BE2C (cell line): ENCODE measurements at regions not wholly inside any gene's neighbourhood (a gene's known extent, or its start where the extent isn't known, plus 50 kb on each side); places are given as distances from the start of the nearest gene placed in this dataset.

Source experiments
- DNase-seq: peaks from one replicate; pipeline ENCODE4 v3.0.0-alpha.2; 2020
- H3K27me3 ChIP-seq: fragments of 250-450 bp; sonication (Bioruptor Pico); 2 replicates; pipeline ENCODE4 v1.5.1; 2020; ENCODE audit warnings: mild to moderate bottlenecking
- H3K36me3 ChIP-seq: fragments of 250-450 bp; sonication (Bioruptor Pico); 2 replicates; pipeline ENCODE4 v1.5.1; 2020; ENCODE audit warnings: mild to moderate bottlenecking
- H3K4me1 ChIP-seq: fragments of 250-450 bp; sonication (Bioruptor Pico); 2 replicates; pipeline ENCODE4 v1.5.1; 2020
- H3K4me3 ChIP-seq: 2 replicates; pipeline ENCODE4 v1.5.1; 2011; ENCODE audit warnings: low read depth, low read length
- H3K9me3 ChIP-seq: fragments of 250-450 bp; sonication (Bioruptor Pico); 2 replicates; pipeline ENCODE4 v1.5.1; 2020
- TF ChIP-seq, protein P1 (sequence below): IDR thresholded peaks from 2 replicates; pipeline ENCODE4 v1.5.1; 2012; ENCODE audit warnings: mild to moderate bottlenecking, low read depth, low read length

DNA sequence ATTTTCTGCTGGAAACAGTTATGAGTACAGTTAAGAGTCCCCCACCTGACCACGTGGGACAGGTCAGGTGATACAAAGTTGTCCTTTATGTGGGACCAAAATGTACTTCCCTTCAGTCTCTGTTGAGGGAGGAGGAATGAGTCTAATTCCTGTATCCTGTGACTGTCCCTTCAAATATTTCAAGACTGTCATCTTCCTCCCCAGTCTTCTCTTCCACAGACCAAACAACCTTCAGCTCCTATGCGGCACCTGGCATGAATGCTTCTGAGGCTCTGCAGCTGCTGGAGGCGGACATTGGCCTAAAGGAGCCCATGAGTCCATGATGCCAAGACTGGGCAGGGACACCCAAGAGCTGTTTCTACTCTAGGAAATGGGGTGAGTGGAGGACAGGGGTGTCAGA, 72.1 kb upstream of the SIM2 start:
- Histone ChIP-seq H3K4me1 (no peaks in the 10 kb centered on the region), H3K36me3 (no peaks in the 10 kb centered on the region), H3K9me3 (no peaks in the 10 kb centered on the region), H3K4me3 (no peak overlapping the region), H3K27me3 (peaks cover 20% of the 10 kb centered on the region)
- no peak for DNase-seq
- TF ChIP-seq, protein P1, sequence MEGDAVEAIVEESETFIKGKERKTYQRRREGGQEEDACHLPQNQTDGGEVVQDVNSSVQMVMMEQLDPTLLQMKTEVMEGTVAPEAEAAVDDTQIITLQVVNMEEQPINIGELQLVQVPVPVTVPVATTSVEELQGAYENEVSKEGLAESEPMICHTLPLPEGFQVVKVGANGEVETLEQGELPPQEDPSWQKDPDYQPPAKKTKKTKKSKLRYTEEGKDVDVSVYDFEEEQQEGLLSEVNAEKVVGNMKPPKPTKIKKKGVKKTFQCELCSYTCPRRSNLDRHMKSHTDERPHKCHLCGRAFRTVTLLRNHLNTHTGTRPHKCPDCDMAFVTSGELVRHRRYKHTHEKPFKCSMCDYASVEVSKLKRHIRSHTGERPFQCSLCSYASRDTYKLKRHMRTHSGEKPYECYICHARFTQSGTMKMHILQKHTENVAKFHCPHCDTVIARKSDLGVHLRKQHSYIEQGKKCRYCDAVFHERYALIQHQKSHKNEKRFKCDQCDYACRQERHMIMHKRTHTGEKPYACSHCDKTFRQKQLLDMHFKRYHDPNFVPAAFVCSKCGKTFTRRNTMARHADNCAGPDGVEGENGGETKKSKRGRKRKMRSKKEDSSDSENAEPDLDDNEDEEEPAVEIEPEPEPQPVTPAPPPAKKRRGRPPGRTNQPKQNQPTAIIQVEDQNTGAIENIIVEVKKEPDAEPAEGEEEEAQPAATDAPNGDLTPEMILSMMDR, result no peak

GRCh38 chr21:36627242-36627641, 71.7 kb upstream of the SIM2 start:
- H3K9me3 ChIP-seq, result no peaks in the 10 kb centered on the region
- peaks cover 20% of the 10 kb centered on the region for H3K27me3 ChIP-seq
- H3K36me3 ChIP-seq, result no peaks in the 10 kb centered on the region
- TF ChIP-seq, protein P1, result no peak
- no peak overlapping the region for H3K4me3 ChIP-seq
- H3K4me1 ChIP-seq, result no peaks in the 10 kb centered on the region
- no peak for DNase-seq

DNA sequence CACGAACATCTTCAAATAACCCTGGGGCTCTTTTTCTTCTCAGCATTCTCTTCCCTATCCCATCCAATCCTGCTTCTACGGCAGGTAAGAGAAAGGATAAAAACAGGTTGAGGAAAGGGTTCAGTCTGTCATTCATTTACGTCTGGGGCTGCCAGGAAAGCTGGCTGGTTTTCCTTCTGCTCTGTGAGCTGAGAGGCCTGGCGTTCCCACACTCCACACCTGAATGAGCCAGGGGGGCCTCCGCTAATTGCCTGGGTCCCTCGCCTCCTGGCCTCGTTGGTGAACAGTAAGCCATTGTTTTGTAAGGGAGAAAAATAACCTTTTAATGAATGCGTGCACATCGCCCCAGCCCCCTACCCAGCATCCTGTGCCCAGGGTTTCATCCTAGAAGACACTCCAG, 70.8 kb upstream of the SIM2 start:
- H3K27me3 ChIP-seq, result peaks cover 20% of the 10 kb centered on the region
- TF ChIP-seq, protein P1, result no peak
- DNase-seq, result no peak

DNA sequence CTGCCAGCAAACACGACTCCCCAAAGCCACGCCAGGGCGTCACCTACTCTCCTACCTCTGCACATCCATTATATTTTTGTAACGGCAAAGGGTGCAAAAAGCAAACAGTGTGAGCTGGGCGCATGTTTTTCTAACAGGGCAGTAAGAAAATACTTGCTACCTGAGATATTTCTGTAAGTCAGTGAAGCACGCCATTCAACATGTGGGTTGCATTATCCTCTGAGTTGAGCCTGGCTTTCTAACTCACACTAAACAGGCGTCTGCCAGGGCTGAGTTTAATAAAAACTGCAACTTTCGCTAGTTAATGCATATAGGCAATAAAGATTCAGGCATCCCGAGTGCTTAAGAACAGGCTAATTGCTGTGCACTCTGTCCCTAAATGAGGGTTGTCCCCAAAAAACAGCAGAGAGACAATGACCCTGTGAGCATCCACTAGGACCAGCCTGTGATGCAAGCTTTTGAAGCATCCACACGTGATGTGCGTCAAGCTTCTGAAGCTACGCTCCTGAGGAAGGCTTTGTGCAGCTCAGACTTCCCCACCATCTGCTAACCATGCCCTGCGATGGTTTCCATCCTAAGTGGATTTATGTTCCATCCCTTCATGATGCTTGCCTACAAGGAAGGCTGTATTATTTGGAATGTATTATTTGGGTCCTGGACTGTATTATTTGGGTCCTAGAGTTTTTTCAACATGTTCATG, 70.0 kb upstream of the SIM2 start:
- DNase-seq, result no peak
- no peaks in the 10 kb centered on the region for H3K9me3 ChIP-seq
- H3K4me1 ChIP-seq, result no peaks in the 10 kb centered on the region
- H3K27me3 ChIP-seq, result peaks cover 20% of the 10 kb centered on the region
- H3K4me3 ChIP-seq, result no peak overlapping the region
- no peaks in the 10 kb centered on the region for H3K36me3 ChIP-seq
- TF ChIP-seq, protein P1, result no peak

More for the DNA sequence above, 70.8 kb upstream of the SIM2 start:
- Histone ChIP-seq H3K4me3 (no peak overlapping the region), H3K9me3 (no peaks in the 10 kb centered on the region), H3K4me1 (no peaks in the 10 kb centered on the region), H3K36me3 (no peaks in the 10 kb centered on the region)

GRCh38 chr21:36630485-36631206, 68.3 kb upstream of the SIM2 start:
- TF ChIP-seq, protein P1, result peak; percentile 81
- H3K4me3 ChIP-seq, result no peak overlapping the region
- H3K36me3 ChIP-seq, result no peaks in the 10 kb centered on the region
- H3K9me3 ChIP-seq, result no peaks in the 10 kb centered on the region
- no peaks in the 10 kb centered on the region for H3K4me1 ChIP-seq
- DNase-seq, result peak; percentile 76
- peaks cover 20% of the 10 kb centered on the region for H3K27me3 ChIP-seq

GRCh38 chr21:36636016-36636415, 62.9 kb upstream of the SIM2 start:
- H3K4me3 ChIP-seq, result no peak overlapping the region
- no peaks in the 10 kb centered on the region for H3K9me3 ChIP-seq
- H3K27me3 ChIP-seq, result no peaks in the 10 kb centered on the region
- H3K36me3 ChIP-seq, result no peaks in the 10 kb centered on the region
- H3K4me1 ChIP-seq, result no peaks in the 10 kb centered on the region
- TF ChIP-seq, protein P1, result no peak
- no peak for DNase-seq
